RWPE2 (cell line): ENCODE measurements at regions not wholly inside any gene's neighbourhood (a gene's known extent, or its start where the extent isn't known, plus 50 kb on each side); places are given as distances from the start of the nearest gene placed in this dataset.

Source experiments
- ATAC-seq: fragments of 200-7000 bp; cut with Tn5 transposase; 3 replicates; pipeline ENCODE4 v1.9.1; 2021; ENCODE audit warnings: low read depth
- DNase-seq: peaks from one replicate; pipeline ENCODE4 v3.0.0-alpha.2; 2020; ENCODE audit warnings: low spot score
- H3K27ac ChIP-seq: fragments of 450-650 bp; 2 replicates; pipeline ENCODE4 v1.5.1; 2017; ENCODE audit warnings: mild to moderate bottlenecking; ENCODE audit not compliant: poor library complexity, severe bottlenecking
- H3K27me3 ChIP-seq: fragments of 250-450 bp; sonication (Bioruptor Pico); 2 replicates; pipeline ENCODE4 v1.5.1; 2021; ENCODE audit warnings: mild to moderate bottlenecking, moderate library complexity; ENCODE audit not compliant: insufficient read depth, poor library complexity, severe bottlenecking
- H3K36me3 ChIP-seq: fragments of 250-450 bp; sonication (Bioruptor Pico); 2 replicates; pipeline ENCODE4 v1.5.1; 2020; ENCODE audit warnings: low read depth, mild to moderate bottlenecking, moderate library complexity
- H3K4me1 ChIP-seq: fragments of 250-450 bp; sonication (Bioruptor Pico); 2 replicates; pipeline ENCODE4 v1.5.1; 2021; ENCODE audit warnings: mild to moderate bottlenecking, moderate library complexity; ENCODE audit not compliant: insufficient read depth, poor library complexity, severe bottlenecking
- H3K4me3 ChIP-seq: fragments of 250-450 bp; sonication (Bioruptor Pico); 2 replicates; pipeline ENCODE4 v1.5.1; 2021; ENCODE audit warnings: mild to moderate bottlenecking, moderate library complexity; ENCODE audit not compliant: severe bottlenecking
- H3K9me3 ChIP-seq: fragments of 250-450 bp; sonication (Bioruptor Pico); 2 replicates; pipeline ENCODE4 v1.5.1; 2021; ENCODE audit warnings: mild to moderate bottlenecking, moderate library complexity; ENCODE audit not compliant: severe bottlenecking
- CTCF ChIP-seq: fragments of 450-650 bp; IDR thresholded peaks from one replicate; pipeline ENCODE4 v1.5.1; 2017; ENCODE audit warnings: mild to moderate bottlenecking, moderate library complexity; ENCODE audit not compliant: poor library complexity, severe bottlenecking

GRCh38 chr2:22998359-22998758, 386.6 kb upstream of the KLHL29 start:
- H3K4me1 ChIP-seq: peaks cover 21% of the 10 kb centered on the region
- no peaks in the 10 kb centered on the region for H3K36me3 ChIP-seq
- H3K27me3 ChIP-seq: no peaks in the 10 kb centered on the region
- no peak overlapping the region for H3K4me3 ChIP-seq
- TF ChIP-seq CTCF: no peak
- no peak for DNase-seq
- H3K9me3 ChIP-seq: no peaks in the 10 kb centered on the region
- H3K27ac ChIP-seq: peak overlapping the region; percentile 60
- ATAC-seq: peak; percentile 70

- ATAC-seq (peak; percentile 78; the same call in 2 of the 3 replicates), DNase-seq (no peak)
- Histone ChIP-seq H3K27me3 (no peaks in the 10 kb centered on the region), H3K27ac (peak overlapping the region; percentile 60), H3K9me3 (no peaks in the 10 kb centered on the region), H3K4me1 (peaks cover 17% of the 10 kb centered on the region), H3K36me3 (no peaks in the 10 kb centered on the region), H3K4me3 (no peak overlapping the region)
- no peak for TF ChIP-seq CTCF
These were observed 385.0 kb upstream of the KLHL29 start for GRCh38 chr2:22999951-23000350.

- no peaks in the 10 kb centered on the region for H3K36me3 ChIP-seq
- no peak for DNase-seq
- no peak for TF ChIP-seq CTCF
- H3K27ac ChIP-seq: no peak overlapping the region
- H3K27me3 ChIP-seq: no peaks in the 10 kb centered on the region
- peaks cover 15% of the 10 kb centered on the region for H3K4me1 ChIP-seq
- no peaks in the 10 kb centered on the region for H3K9me3 ChIP-seq
- H3K4me3 ChIP-seq: no peak overlapping the region
- no peak for ATAC-seq
These were observed 382.7 kb upstream of the KLHL29 start for GRCh38 chr2:23002234-23002633.

- no peaks in the 10 kb centered on the region for H3K36me3 ChIP-seq
- no peak overlapping the region for H3K4me3 ChIP-seq
- no peaks in the 10 kb centered on the region for H3K4me1 ChIP-seq
- no peaks in the 10 kb centered on the region for H3K27me3 ChIP-seq
- TF ChIP-seq CTCF: no peak
- no peak for DNase-seq
- H3K27ac ChIP-seq: no peak overlapping the region
- ATAC-seq: no peak
- no peaks in the 10 kb centered on the region for H3K9me3 ChIP-seq
These were observed 379.5 kb upstream of the KLHL29 start for GRCh38 chr2:23005469-23005868.

- Histone ChIP-seq H3K4me3 (no peak overlapping the region), H3K36me3 (no peaks in the 10 kb centered on the region), H3K27ac (no peak overlapping the region), H3K27me3 (no peaks in the 10 kb centered on the region), H3K4me1 (no peaks in the 10 kb centered on the region), H3K9me3 (no peaks in the 10 kb centered on the region)
- ATAC-seq (no peak), DNase-seq (no peak)
- TF ChIP-seq CTCF: no peak
These were observed 377.2 kb upstream of the KLHL29 start for GRCh38 chr2:23007631-23008235.
